ENCODE measurements at regions not wholly inside any gene's neighbourhood (a gene's known extent, or its start where the extent isn't known, plus 50 kb on each side); places are given as distances from the start of the nearest gene placed in this dataset.
"Not testable (repeated sequence)": the region's sequence is repeated elsewhere in the genome, so short reads cannot be mapped to it uniquely, and the experiment has no call there.

- Histone ChIP-seq H3K36me3 (ENCODE audit: control insufficient read depth, insufficient read depth, low read length) (no peaks in the 10 kb centered on the region), H3K4me1 (ENCODE audit: control insufficient read depth, insufficient read depth, low read length) (no peaks in the 10 kb centered on the region), H3K9me3 (ENCODE audit: control insufficient read depth, low read length) (no peaks in the 10 kb centered on the region), H3K9ac (ENCODE audit: low read length) (no peak overlapping the region), H3K4me3 (ENCODE audit: low read length) (no peak overlapping the region), H3K27me3 (ENCODE audit: control insufficient read depth, insufficient read depth, low read length) (no peaks in the 10 kb centered on the region)
Observed at GRCh38 chr7:4319280-4319679, 362.8 kb upstream of the FOXK1 start.

GRCh38 chr7:4325732-4326131 is 356.4 kb upstream of the FOXK1 start:
- Histone ChIP-seq H3K9me3 (ENCODE audit: control insufficient read depth, low read length) (no peaks in the 10 kb centered on the region), H3K27me3 (ENCODE audit: control insufficient read depth, insufficient read depth, low read length) (no peaks in the 10 kb centered on the region), H3K4me3 (ENCODE audit: low read length) (no peak overlapping the region), H3K4me1 (ENCODE audit: control insufficient read depth, insufficient read depth, low read length) (no peaks in the 10 kb centered on the region), H3K9ac (ENCODE audit: low read length) (no peak overlapping the region), H3K36me3 (ENCODE audit: control insufficient read depth, insufficient read depth, low read length) (no peaks in the 10 kb centered on the region)

GRCh38 chr7:4331711-4332110 is 350.4 kb upstream of the FOXK1 start:
- Histone ChIP-seq H3K9ac (ENCODE audit: low read length) (no peak overlapping the region), H3K4me1 (ENCODE audit: control insufficient read depth, insufficient read depth, low read length) (no peaks in the 10 kb centered on the region), H3K4me3 (ENCODE audit: low read length) (no peak overlapping the region), H3K36me3 (ENCODE audit: control insufficient read depth, insufficient read depth, low read length) (no peaks in the 10 kb centered on the region), H3K27me3 (ENCODE audit: control insufficient read depth, insufficient read depth, low read length) (no peaks in the 10 kb centered on the region), H3K9me3 (ENCODE audit: control insufficient read depth, low read length) (no peaks in the 10 kb centered on the region)

- Histone ChIP-seq H3K4me1 (ENCODE audit: control insufficient read depth, insufficient read depth, low read length) (no peaks in the 10 kb centered on the region), H3K27me3 (ENCODE audit: control insufficient read depth, insufficient read depth, low read length) (no peaks in the 10 kb centered on the region), H3K4me3 (ENCODE audit: low read length) (no peak overlapping the region), H3K9ac (ENCODE audit: low read length) (no peak overlapping the region), H3K9me3 (ENCODE audit: control insufficient read depth, low read length) (no peaks in the 10 kb centered on the region), H3K36me3 (ENCODE audit: control insufficient read depth, insufficient read depth, low read length) (no peaks in the 10 kb centered on the region)
Observed at GRCh38 chr7:4338556-4338955, 343.5 kb upstream of the FOXK1 start.

GRCh38 chr7:4343272-4344247 is 338.5 kb upstream of the FOXK1 start:
- Histone ChIP-seq H3K9ac (ENCODE audit: low read length) (no peak overlapping the region), H3K4me3 (ENCODE audit: low read length) (no peak overlapping the region), H3K36me3 (ENCODE audit: control insufficient read depth, insufficient read depth, low read length) (no peaks in the 10 kb centered on the region), H3K4me1 (ENCODE audit: control insufficient read depth, insufficient read depth, low read length) (no peaks in the 10 kb centered on the region), H3K27me3 (ENCODE audit: control insufficient read depth, insufficient read depth, low read length) (no peaks in the 10 kb centered on the region), H3K9me3 (ENCODE audit: control insufficient read depth, low read length) (no peaks in the 10 kb centered on the region)

- no peaks in the 10 kb centered on the region for H3K27me3 ChIP-seq (ENCODE audit: control insufficient read depth, insufficient read depth, low read length)
- H3K36me3 ChIP-seq (ENCODE audit: control insufficient read depth, insufficient read depth, low read length) = no peaks in the 10 kb centered on the region
- no peak overlapping the region for H3K4me3 ChIP-seq (ENCODE audit: low read length)
- H3K9ac ChIP-seq (ENCODE audit: low read length) = no peak overlapping the region
- no peaks in the 10 kb centered on the region for H3K4me1 ChIP-seq (ENCODE audit: control insufficient read depth, insufficient read depth, low read length)
- H3K9me3 ChIP-seq (ENCODE audit: control insufficient read depth, low read length) = no peaks in the 10 kb centered on the region
Observed at GRCh38 chr7:4345004-4345403, 337.1 kb upstream of the FOXK1 start.

GRCh38 chr7:4352069-4352468 is 330.0 kb upstream of the FOXK1 start:
- Histone ChIP-seq H3K4me3 (ENCODE audit: low read length) (no peak overlapping the region), H3K4me1 (ENCODE audit: control insufficient read depth, insufficient read depth, low read length) (no peaks in the 10 kb centered on the region), H3K9me3 (ENCODE audit: control insufficient read depth, low read length) (no peaks in the 10 kb centered on the region), H3K9ac (ENCODE audit: low read length) (no peak overlapping the region), H3K36me3 (ENCODE audit: control insufficient read depth, insufficient read depth, low read length) (no peaks in the 10 kb centered on the region), H3K27me3 (ENCODE audit: control insufficient read depth, insufficient read depth, low read length) (no peaks in the 10 kb centered on the region)

- Histone ChIP-seq H3K4me3 (ENCODE audit: low read length) (no peak overlapping the region), H3K27me3 (ENCODE audit: control insufficient read depth, insufficient read depth, low read length) (no peaks in the 10 kb centered on the region), H3K4me1 (ENCODE audit: control insufficient read depth, insufficient read depth, low read length) (no peaks in the 10 kb centered on the region), H3K9ac (ENCODE audit: low read length) (no peak overlapping the region), H3K36me3 (ENCODE audit: control insufficient read depth, insufficient read depth, low read length) (no peaks in the 10 kb centered on the region), H3K9me3 (ENCODE audit: control insufficient read depth, low read length) (no peaks in the 10 kb centered on the region)
Observed at GRCh38 chr7:4361774-4362173, 320.3 kb upstream of the FOXK1 start.

- Histone ChIP-seq H3K4me3 (ENCODE audit: low read length) (no peak overlapping the region), H3K9me3 (ENCODE audit: control insufficient read depth, low read length) (no peaks in the 10 kb centered on the region), H3K36me3 (ENCODE audit: control insufficient read depth, insufficient read depth, low read length) (no peaks in the 10 kb centered on the region), H3K4me1 (ENCODE audit: control insufficient read depth, insufficient read depth, low read length) (no peaks in the 10 kb centered on the region), H3K9ac (ENCODE audit: low read length) (no peak overlapping the region), H3K27me3 (ENCODE audit: control insufficient read depth, insufficient read depth, low read length) (no peaks in the 10 kb centered on the region)
Observed at GRCh38 chr7:4383584-4383983, 298.5 kb upstream of the FOXK1 start.

GRCh38 chr7:4386190-4386589 is 295.9 kb upstream of the FOXK1 start:
- H3K36me3 ChIP-seq (ENCODE audit: control insufficient read depth, insufficient read depth, low read length) = no peaks in the 10 kb centered on the region
- H3K9me3 ChIP-seq (ENCODE audit: control insufficient read depth, low read length) = no peaks in the 10 kb centered on the region
- H3K27me3 ChIP-seq (ENCODE audit: control insufficient read depth, insufficient read depth, low read length) = no peaks in the 10 kb centered on the region
- no peak overlapping the region for H3K4me3 ChIP-seq (ENCODE audit: low read length)
- H3K4me1 ChIP-seq (ENCODE audit: control insufficient read depth, insufficient read depth, low read length) = no peaks in the 10 kb centered on the region
- H3K9ac ChIP-seq (ENCODE audit: low read length) = no peak overlapping the region

GRCh38 chr7:4391103-4391502 is 291.0 kb upstream of the FOXK1 start:
- not testable (repeated sequence) for H3K27me3 ChIP-seq (ENCODE audit: control insufficient read depth, insufficient read depth, low read length); H3K9ac ChIP-seq (ENCODE audit: low read length); H3K4me3 ChIP-seq (ENCODE audit: low read length); H3K9me3 ChIP-seq (ENCODE audit: control insufficient read depth, low read length); H3K36me3 ChIP-seq (ENCODE audit: control insufficient read depth, insufficient read depth, low read length); H3K4me1 ChIP-seq (ENCODE audit: control insufficient read depth, insufficient read depth, low read length)

- H3K4me1 ChIP-seq (ENCODE audit: control insufficient read depth, insufficient read depth, low read length) = no peaks in the 10 kb centered on the region
- no peaks in the 10 kb centered on the region for H3K27me3 ChIP-seq (ENCODE audit: control insufficient read depth, insufficient read depth, low read length)
- no peak overlapping the region for H3K4me3 ChIP-seq (ENCODE audit: low read length)
- no peaks in the 10 kb centered on the region for H3K36me3 ChIP-seq (ENCODE audit: control insufficient read depth, insufficient read depth, low read length)
- H3K9me3 ChIP-seq (ENCODE audit: control insufficient read depth, low read length) = no peaks in the 10 kb centered on the region
- no peak overlapping the region for H3K9ac ChIP-seq (ENCODE audit: low read length)
Observed at GRCh38 chr7:4394736-4395135, 287.4 kb upstream of the FOXK1 start.

Data from mucosa of stomach (tissue), 1 donor.